HG03469 (cell line): ENCODE measurements at regions not wholly inside any gene's neighbourhood (a gene's known extent, or its start where the extent isn't known, plus 50 kb on each side); places are given as distances from the start of the nearest gene placed in this dataset.
"Not testable (repeated sequence)": the region's sequence is repeated elsewhere in the genome, so short reads cannot be mapped to it uniquely, and the experiment has no call there.

Experiments used
- ATAC-seq: cut with Tn5 transposase; IDR thresholded peaks from one replicate; pipeline ENCODE4 v1.9.1; 2021; ENCODE audit warnings: mild to moderate bottlenecking, moderate library complexity, moderate number of reproducible peaks; ENCODE audit not compliant: unreplicated experiment

DNA sequence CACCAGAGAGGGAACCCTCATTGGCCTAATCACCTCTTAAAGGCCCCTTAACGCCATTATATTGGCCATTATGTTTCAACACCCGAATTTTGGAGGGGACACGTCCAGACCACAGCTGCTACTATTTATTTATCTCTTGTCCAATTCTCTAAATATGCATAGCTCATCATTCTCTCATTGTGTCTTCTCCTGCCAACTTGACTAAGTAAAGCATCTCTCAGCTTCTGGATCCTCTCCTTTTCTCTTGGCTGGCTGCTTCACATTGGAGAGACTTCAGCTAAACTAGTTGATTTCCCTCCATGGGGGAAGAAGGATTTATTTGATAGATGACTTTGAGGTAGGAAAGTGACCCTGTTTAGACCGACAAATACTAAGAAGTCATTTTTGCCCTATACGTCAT is 120.4 kb upstream of the KRR1 start:
- no peak for ATAC-seq

- no peak for ATAC-seq
Measured at GRCh38 chr12:75630091-75630490, 118.7 kb upstream of the KRR1 start.

DNA sequence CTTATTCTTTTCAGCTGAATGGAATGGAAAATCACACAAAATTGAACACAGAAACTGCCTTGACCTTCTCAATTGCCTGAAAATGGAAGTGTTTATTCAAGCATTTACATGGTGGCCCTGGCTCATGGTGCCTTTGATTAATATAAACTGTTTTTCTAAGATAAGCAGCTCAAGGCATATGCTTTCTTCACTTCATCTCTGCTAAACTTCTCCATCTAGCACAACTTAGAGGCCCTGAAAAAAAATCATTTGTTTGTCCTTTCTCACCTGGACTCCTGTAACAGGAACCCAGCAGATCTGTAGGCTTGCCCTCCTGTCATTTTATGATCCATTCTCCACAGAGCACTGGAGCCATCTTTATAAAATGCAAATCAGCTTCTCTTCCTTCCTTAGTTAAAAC is 117.5 kb upstream of the KRR1 start:
- ATAC-seq: no peak

DNA sequence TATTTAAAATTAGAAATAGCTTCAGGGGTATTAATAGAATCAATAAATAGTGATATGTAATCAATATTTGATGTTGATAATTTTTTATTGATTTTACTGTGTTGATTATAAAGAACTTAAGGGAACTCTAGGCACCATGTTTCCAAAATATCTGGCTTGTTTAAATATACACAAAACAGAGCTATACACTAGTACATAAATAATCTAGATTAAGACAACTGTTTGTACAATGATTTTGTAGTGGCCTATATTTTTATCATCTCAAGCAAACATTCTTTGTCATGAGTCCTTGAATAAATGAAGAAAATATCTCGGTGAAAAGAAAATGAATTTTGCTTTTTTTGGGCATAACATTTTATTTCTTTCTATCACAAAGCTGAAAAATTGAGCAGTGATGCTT is 117.1 kb upstream of the KRR1 start:
- no peak for ATAC-seq

GRCh38 chr12:75623631-75624154 is 112.3 kb upstream of the KRR1 start:
- ATAC-seq: no peak

DNA sequence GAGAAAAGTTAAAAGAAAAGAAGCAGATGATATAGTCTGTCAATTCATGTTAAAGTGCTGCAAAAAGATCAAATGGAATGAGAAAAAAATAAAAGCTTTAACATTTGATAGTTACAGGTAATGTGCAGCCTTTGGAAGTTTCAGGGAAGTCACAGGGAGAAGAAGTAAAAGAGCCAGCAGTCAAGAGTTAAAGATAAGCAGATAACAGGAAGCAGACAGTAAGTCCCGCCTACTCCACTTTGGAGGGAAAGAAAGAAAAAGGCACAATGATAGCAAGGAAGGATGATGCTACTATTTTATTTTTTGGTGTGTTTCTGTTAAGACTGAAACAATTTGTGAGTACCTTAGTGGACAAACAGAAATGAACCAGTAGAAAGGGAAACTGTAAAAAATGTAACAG is 111.1 kb upstream of the KRR1 start:
- no peak for ATAC-seq

GRCh38 chr12:75614396-75614795 is 103.0 kb upstream of the KRR1 start:
- not testable (repeated sequence) for ATAC-seq

- ATAC-seq: no peak
Measured at GRCh38 chr12:75613981-75614380, 102.6 kb upstream of the KRR1 start.

DNA sequence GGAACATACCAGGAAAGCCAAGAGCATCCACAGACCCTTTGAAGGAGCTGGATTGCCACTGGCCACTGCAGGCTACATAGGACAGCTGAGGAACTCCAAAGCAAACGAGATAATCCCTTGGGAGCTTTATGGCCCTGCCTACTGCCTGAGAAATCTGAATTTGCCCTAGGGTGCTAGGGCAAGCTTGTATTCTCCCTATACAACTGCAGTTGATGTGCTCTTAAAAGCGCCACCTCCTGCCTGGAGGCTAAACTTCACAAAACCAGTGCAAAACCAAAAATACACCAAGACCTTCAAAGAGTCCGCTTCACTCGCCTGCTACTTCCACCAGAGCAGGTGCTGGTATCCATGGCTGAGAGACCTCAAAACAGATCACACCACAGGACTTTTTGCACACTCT is 99.6 kb upstream of the KRR1 start:
- no peak for ATAC-seq

DNA sequence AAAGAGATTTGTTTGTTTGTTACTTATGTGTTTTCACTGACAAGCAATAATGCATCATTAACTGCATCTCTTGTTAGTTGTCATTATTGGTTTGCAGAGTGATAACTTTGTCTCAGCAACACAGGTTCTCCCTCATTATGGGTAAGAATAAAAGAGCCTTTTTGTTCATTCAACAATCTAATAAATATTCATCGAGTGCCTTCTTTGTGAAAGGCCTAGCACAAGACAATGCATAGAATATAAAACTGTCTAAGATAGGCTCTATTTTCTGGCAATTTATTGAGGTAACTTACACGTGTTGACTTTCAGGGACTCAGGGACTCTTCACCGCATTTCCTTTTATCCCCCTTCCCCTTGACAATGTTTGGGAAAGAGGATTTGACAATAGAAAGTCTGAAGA is 95.5 kb upstream of the KRR1 start:
- ATAC-seq: no peak

- ATAC-seq: no peak
Measured at GRCh38 chr12:75606151-75606550, 94.7 kb upstream of the KRR1 start.

GRCh38 chr12:75603475-75603874 is 92.1 kb upstream of the KRR1 start:
- no peak for ATAC-seq

DNA sequence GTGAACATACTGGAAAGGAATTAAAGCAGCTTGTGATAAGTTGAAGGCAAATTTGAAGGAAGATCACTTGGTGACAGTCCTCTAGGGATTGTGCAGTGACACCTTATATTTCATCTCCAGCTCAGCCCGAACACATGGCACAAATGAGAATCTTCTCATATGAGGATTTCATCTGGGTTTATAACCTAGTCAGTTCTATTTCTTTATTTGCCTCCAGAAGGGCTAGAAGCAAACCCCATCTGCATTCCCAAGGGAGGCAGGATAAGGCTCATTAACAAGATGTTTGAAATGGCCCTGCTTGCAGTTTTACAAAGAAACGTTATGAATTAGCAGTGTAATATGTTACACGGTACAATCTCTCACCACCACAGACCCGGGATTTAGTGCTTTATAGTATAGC is 90.7 kb upstream of the KRR1 start:
- no peak for ATAC-seq

DNA sequence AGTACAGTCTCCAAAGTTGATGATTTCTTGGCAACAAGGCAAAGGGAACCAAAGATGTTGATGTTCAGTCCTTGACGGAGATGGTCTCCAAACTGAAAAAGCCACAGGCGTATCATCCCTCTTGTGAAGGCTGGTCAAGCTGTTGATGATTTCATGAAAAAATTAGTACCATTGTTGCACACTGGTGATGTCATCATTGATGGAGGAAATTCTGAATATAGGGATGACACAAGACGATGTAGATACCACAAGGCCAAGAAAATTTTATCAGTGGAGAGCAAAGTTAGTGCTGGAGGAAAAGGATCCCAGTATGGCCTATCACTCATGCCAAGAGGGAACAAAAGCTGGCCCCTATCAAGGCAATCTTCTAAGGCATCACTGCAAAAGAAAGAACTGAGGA is 88.7 kb upstream of the KRR1 start:
- no peak for ATAC-seq

DNA sequence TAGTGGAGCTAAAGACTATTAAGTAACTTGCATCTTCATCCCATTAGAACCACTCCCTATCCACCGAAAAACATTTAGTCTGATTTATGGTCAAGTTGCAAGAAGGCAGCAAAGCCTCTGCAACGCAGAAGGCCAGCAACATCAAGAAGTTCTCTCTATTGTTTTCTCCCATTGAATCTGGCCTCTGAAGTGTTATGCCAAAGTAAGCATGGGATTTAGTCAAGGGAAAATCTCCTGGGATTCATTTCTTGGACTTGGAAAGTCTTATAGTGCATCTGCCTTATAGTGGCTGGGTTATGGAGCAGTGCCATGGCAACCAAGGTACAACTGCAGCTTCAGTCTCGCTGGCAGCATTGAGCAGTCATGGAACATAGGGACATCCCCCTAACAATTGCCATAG is 87.7 kb upstream of the KRR1 start:
- ATAC-seq: no peak

GRCh38 chr12:75596406-75596805 is 85.0 kb upstream of the KRR1 start:
- no peak for ATAC-seq

DNA sequence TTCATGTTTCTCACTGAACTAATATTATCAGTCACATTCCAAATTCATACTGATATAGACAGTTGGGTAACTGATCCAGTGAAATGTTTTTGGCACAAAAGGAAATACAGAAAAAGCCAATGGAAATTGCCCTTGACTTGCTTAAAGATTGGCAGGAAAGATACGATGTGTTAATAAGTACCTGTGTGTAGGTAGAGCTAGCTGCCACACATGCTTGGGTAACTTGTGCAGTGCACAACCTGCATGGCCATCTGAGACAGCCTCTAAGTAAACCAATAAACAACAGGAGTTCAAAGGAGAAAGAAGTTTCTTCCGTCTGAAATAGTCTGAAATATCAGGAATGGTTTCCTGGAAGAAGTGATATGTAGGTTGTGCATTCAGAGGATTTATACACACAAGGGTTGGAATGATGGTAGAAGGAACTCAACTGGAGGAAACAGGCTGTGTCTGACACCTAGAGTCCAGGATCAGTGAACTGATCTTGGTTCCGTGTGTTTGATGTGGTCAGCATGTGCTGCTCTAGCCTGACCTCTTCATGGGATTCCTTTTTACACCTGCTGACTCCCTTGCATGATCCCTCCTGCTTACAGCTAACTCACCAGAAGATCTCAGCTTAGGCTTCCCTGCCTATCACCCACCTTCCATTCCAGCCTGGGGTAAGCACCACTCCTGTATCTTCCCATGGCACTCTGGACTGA is 81.4 kb upstream of the KRR1 start:
- no peak for ATAC-seq

DNA sequence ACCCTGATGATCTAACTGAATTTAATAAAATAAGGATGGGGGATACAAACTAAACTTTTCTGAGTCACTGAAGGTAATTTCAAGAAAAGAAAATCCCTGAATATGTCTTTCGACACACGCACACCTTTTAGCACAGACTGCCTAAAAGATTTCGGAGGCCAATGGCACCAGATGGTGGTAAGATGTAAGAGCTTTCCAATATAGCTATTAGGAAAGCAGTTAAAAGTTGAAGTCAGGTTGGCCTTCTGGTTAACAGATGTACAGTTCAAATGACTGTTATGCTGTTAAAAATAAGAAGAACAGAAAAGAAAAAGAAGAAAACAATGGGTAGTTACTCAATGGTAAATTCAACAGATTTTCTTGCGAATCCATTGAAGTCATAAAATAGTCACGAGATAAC is 80.7 kb upstream of the KRR1 start:
- ATAC-seq: no peak

DNA sequence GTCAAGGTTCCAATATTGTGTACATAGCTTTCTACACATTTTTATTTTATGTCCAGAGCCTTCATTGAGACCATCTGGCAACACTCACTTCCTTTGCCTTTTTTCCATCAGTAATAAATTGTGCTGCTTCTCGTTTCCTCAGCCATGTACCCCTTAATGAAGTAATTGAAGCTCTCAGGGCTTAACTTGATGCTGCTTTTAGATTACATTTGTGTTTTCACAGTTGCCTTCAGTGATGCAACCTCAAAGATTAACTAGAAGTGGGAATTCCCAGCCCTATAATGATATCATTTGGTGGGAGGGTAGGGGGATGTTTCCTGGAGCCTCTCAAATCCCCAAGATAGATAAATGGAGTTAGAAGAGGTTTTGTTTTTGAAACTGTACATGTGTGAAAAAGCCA is 80.2 kb upstream of the KRR1 start:
- ATAC-seq: no peak

- no peak for ATAC-seq
Measured at GRCh38 chr12:75589801-75590200, 78.4 kb upstream of the KRR1 start.

GRCh38 chr12:75587340-75588106 is 76.1 kb upstream of the KRR1 start:
- ATAC-seq: no peak

GRCh38 chr12:75585330-75585729 is 73.9 kb upstream of the KRR1 start:
- no peak for ATAC-seq
